PC-3 (cell line): ENCODE measurements at regions not wholly inside any gene's neighbourhood (a gene's known extent, or its start where the extent isn't known, plus 50 kb on each side); places are given as distances from the start of the nearest gene placed in this dataset.

Experiments used
- EZH2 ChIP-seq: fragments of 300-600 bp; sonication (generic); IDR thresholded peaks from one replicate; pipeline ENCODE4 v1.6.1; 2017; ENCODE audit warnings: antibody characterized with exemption, mild to moderate bottlenecking, low read length; ENCODE audit not compliant: unreplicated experiment
- TF ChIP-seq, protein P1 (sequence below): fragments of 300-600 bp; sonication (generic); conservative IDR thresholded peaks from 2 replicates; pipeline ENCODE4 v1.5.1; 2017; ENCODE audit warnings: antibody characterized with exemption, low read depth, mild to moderate bottlenecking, low read length

DNA sequence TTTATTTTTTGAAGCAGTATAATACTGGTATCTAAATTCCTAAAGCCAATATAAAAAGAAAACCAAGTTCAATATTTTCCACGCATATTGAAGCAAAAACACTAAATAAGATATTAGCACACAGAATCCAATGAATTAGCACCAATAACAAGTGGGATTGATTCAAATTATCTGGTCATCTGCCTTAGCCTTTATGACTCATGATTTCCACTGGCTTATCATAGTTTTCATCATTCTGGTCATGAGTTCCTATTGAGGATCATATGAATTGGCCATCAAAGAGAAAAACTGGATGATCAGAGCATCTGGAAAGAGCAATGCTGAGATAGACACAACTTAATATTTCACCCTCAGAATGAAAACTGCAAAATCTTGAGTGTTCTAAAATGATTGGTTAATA, 809.9 kb downstream of the MCTP2 start:
- TF ChIP-seq, protein P1, sequence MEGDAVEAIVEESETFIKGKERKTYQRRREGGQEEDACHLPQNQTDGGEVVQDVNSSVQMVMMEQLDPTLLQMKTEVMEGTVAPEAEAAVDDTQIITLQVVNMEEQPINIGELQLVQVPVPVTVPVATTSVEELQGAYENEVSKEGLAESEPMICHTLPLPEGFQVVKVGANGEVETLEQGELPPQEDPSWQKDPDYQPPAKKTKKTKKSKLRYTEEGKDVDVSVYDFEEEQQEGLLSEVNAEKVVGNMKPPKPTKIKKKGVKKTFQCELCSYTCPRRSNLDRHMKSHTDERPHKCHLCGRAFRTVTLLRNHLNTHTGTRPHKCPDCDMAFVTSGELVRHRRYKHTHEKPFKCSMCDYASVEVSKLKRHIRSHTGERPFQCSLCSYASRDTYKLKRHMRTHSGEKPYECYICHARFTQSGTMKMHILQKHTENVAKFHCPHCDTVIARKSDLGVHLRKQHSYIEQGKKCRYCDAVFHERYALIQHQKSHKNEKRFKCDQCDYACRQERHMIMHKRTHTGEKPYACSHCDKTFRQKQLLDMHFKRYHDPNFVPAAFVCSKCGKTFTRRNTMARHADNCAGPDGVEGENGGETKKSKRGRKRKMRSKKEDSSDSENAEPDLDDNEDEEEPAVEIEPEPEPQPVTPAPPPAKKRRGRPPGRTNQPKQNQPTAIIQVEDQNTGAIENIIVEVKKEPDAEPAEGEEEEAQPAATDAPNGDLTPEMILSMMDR: no peak
- no peak for TF ChIP-seq EZH2
